NCI-H2029 (cell line): ENCODE measurements at regions not wholly inside any gene's neighbourhood (a gene's known extent, or its start where the extent isn't known, plus 50 kb on each side); places are given as distances from the start of the nearest gene placed in this dataset.

Source experiments
- DNase-seq: peaks from one replicate; lab custom pipeline; 2025; lab: John Stamatoyannopoulos, UW

DNA sequence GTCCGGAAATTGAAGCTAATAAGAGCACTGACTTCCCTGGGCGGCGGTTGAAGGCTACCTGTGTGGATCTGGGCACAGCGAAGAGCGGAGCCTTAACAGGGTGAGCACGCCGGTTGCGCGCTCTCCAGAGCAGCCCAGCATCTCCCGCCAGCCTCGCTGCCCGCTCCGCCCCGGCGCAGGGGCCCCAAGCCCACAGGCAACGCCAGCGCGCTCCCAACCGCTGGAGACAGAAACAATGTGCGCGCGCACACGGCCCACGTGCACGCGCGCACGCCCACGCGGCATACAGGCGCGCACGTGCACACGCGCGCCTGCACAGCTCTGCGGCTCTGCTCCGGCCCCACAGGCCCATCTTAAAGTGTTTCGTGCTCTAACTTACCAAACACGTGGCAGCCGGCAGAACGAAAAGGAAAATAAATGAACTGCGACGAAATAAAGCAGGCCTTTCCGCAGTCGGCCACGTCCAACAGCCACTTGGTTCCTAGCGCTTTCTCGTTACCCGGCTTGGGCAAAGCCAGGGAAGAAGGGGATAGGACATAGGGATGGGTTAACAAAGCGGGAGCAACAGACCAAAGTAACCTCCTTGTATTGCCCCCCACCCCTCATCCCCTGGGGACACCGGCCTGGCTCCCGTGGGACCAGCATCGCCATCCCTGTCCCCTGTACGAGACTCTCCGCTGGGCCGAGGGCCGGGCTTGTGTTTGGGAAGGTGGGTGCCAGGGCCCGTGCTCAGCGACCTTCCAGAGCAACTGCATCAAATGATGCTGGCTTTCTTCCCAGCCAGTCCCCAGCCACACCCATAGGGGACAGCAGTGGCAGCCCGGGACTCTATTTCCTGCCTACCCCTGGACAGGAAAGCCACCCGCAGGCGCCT, 203.7 kb downstream of the ABHD5 start:
- peak; percentile 94 for DNase-seq

- DNase-seq = peak; percentile 64
These were observed 204.8 kb downstream of the ABHD5 start for GRCh38 chr3:43895573-43895972.

GRCh38 chr3:43902415-43902814, 211.7 kb downstream of the ABHD5 start:
- no peak for DNase-seq

- DNase-seq = no peak
These were observed 214.4 kb downstream of the ABHD5 start for GRCh38 chr3:43905157-43905556.

GRCh38 chr3:43906849-43907507, 216.2 kb downstream of the ABHD5 start:
- no peak for DNase-seq

- DNase-seq = no peak
These were observed 216.7 kb downstream of the ABHD5 start for GRCh38 chr3:43907508-43907858.

DNA sequence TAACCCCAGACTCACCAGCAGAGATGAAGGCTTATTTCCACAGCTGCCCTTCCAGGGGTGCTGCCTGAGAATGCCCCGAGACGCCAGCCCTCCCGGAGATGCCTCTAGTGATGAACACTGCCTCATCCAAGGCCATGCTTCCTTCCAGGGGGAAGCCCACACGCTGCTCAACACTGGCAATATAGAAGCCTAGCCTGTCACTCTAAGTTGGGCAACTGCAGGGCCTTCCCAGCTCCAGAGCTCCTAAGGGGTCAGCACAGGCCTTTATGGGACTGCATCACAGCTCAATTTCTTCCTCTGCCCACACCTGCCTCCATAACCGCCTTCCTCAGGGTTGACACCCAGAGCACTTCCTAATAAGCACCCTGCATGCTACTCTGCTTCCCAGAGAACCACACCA, 217.7 kb downstream of the ABHD5 start:
- no peak for DNase-seq

GRCh38 chr3:43909149-43909548, 218.4 kb downstream of the ABHD5 start:
- no peak for DNase-seq

GRCh38 chr3:43910750-43911149, 220.0 kb downstream of the ABHD5 start:
- DNase-seq = no peak

DNA sequence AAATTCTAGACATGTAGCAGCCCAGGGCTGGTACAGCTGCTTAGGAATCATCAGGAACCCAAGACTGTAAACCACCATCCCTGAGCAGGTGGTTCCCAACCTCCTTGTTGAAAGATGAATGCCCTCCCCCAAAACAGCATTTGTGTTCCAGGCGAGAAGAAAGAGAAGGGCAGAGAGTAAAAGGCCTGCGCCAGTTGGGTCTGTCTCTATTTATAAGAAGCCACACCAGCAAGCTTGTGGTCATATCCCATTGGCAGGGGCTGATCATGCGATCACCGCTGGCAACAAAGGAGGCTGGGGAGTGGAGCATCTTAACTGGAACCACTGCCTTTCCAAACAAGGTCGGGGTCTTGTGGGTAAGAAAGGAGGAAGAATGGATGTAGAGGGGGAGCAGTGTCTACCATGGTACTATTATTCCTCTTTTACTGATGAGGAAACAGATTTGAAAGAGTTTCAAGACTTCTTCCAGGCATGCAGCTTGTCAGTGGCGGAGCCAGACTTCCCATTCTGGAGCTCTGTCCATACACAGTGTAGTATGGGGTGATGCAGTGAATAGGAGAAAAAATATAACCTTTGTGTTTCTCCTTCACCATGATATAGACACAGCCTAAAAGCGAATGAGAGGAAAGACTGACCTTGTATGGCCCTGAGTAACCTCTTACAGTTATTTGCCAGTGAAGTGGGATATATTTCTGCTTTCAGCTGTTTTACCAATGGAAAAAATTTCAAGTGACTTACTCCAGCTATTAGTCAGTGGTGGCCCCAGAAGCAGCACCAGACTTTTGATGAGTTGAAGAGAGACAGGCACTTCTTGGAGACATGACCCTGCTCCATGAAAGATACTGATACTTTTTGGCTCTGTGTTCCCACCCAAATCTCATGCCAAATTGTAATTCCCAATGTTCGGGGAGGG, 222.6 kb downstream of the ABHD5 start:
- DNase-seq = no peak

- DNase-seq = no peak
These were observed 223.5 kb downstream of the ABHD5 start for GRCh38 chr3:43914269-43914668.

- no peak for DNase-seq
These were observed 224.8 kb downstream of the ABHD5 start for GRCh38 chr3:43915546-43915945.

- no peak for DNase-seq
These were observed 226.6 kb downstream of the ABHD5 start for GRCh38 chr3:43917361-43917760.

DNA sequence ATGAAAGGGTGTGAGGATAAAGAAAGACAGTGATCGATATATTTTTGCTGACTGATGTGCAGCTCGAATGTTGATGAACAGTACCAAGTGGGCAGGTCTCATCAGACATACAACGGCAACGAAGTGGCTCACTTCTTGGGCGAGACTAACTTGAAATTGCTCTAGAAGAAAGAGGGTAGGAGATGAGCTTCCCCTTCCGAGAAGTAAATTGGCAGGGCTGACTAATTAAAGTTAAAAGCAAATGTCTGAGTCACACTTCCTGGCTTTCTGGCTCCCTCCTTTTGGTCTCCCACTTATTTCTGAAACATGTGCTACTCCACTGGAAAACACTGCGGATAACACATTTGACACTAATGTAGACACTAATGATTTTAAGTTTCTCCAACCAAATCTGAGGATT, 228.3 kb downstream of the ABHD5 start:
- DNase-seq = no peak

GRCh38 chr3:43921056-43921648, 230.4 kb downstream of the ABHD5 start:
- DNase-seq = no peak

DNA sequence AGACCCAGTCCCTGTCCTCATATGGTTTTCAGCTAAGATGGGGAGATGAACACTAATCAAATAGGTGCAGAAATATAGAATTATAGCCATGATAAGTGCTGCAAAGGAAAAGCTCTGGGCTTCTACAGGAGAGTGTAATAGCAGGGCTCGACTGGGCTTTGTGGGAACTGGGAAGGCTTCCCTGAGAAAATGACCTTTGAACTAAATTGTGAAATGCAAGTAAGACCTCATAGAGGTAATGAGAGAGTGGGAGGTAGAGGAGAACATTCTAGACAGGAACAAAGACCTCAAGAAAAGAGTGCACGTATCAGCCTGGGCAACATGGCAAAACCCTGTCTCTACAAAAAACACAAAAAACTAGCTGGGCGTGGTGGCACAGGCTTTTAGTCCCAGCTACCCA, 231.6 kb downstream of the ABHD5 start:
- DNase-seq = no peak

- DNase-seq = peak; percentile 89
These were observed 232.6 kb downstream of the ABHD5 start for GRCh38 chr3:43923104-43923882.

- no peak for DNase-seq
These were observed 235.3 kb downstream of the ABHD5 start for GRCh38 chr3:43926055-43926454.

DNA sequence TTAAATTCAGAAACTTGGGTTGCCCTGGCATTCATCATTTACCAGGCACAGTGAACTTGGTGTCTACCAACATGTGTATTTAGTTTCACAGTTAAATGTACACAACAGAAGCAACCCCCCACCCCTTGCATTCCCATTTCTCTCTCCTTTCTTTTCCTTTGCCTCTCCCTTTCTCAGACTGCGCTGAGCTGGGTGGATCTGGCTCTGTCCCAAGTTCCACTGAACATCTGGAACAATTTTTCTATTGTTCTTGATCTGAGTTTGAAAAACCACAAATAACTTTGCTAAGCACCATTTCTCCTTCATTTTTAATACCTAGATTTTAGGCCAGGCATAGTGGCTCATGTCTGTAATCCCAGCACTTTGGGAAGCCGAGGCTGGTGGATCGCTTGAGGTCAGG, 242.2 kb downstream of the ABHD5 start:
- DNase-seq = no peak

DNA sequence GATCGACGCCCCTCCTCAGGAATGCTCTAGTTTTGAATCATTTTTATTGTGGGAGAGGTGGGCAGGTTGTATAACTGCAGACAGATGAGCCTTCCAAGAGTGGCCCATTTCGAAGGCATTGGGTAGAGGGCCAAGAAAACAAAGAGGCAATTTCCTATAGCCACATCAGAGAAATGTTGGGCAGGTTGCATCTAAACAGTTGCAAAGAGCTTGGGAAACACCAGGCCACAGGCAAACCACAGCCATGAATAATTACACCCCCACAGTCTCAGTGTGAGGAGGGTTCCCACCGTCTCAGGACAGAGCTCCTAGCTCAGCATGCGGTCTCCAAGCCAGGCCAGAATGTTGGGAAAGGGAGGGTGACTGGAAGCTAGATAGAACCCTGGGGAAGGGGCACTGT, 257.3 kb downstream of the ABHD5 start:
- DNase-seq = no peak

DNA sequence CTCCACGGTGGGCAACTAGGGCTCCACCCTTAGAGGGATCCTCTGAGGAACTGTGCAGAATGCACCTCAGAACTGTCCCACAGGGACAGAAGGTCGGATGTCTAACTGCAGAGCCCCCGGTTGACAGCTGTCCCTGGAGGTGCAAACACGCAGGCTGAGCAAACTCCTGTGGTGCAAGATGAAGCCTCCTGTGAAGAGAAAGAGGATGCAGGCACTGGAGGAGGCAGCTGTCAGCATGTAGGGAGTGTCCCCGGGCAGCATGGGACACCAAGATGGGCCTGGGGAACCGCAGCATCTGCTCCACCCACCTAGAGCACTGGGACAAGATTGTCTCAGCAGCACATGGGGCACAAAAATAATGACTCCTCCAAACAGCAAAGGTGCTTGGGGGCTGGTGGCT, 258.9 kb downstream of the ABHD5 start:
- DNase-seq = no peak
